Heart left ventricle (tissue), 16 donors: ENCODE measurements at regions not wholly inside any gene's neighbourhood (a gene's known extent, or its start where the extent isn't known, plus 50 kb on each side); places are given as distances from the start of the nearest gene placed in this dataset.

Experiments used
- ATAC-seq, 4 donors: fragments of 200-7000 bp; cut with Tn5 transposase; one replicate each; pipeline ENCODE4 v1.9.1; 2020 to 2022; ENCODE audit warnings: moderate library complexity in 4 of 4, mild to moderate bottlenecking in 3 of 4, moderate number of reproducible peaks in 1 of 4
- DNase-seq, 5 donors: peaks; one replicate each; pipeline ENCODE4 v3.0.0-alpha.2; 2020
- H3K27ac ChIP-seq, 12 donors: fragments of 200-600 bp; sonication (generic) in 4 of 12; one replicate each; pipeline versions ENCODE4 v1.5.0 to v1.8.0; 2016 to 2022; ENCODE audit warnings: mild to moderate bottlenecking in 2 of 12
- H3K27me3 ChIP-seq, 9 donors: fragments of 200-600 bp; sonication (generic) in 2 of 9; one replicate each; pipeline versions ENCODE4 v1.5.1 to v1.8.0; 2016 to 2022; ENCODE audit warnings: mild to moderate bottlenecking in 3 of 9
- H3K36me3 ChIP-seq, 9 donors: fragments of 200-600 bp; sonication (generic) in 2 of 9; one replicate each; pipeline versions ENCODE4 v1.5.0 to v1.8.0; 2018 to 2022; ENCODE audit warnings: mild to moderate bottlenecking in 2 of 9
- H3K4me1 ChIP-seq, 12 donors: fragments of 200-600 bp; sonication (generic) in 4 of 12; one replicate each; pipeline versions ENCODE4 v1.5.0 to v1.8.0; 2016 to 2022; ENCODE audit warnings: mild to moderate bottlenecking in 3 of 12
- H3K4me3 ChIP-seq, 12 donors: fragments of 200-600 bp; sonication (generic) in 4 of 12; one replicate each; pipeline versions ENCODE4 v1.5.0 to v1.8.0; 2017 to 2022; ENCODE audit warnings: mild to moderate bottlenecking in 9 of 12, moderate library complexity in 4 of 12
- H3K9me3 ChIP-seq, 12 donors: fragments of 200-600 bp; sonication (generic) in 4 of 12; one replicate each; pipeline versions ENCODE4 v1.5.0 to v1.8.0; 2016 to 2022; ENCODE audit warnings: mild to moderate bottlenecking in 1 of 12
- POLR2A ChIP-seq, 2 donors: fragments of 450-650 bp; IDR thresholded peaks; one replicate each; pipeline ENCODE4 v1.6.1; 2017; ENCODE audit warnings: antibody characterized with exemption in 2 of 2, mild to moderate bottlenecking in 2 of 2, moderate library complexity in 2 of 2
- WGBS, 4 donors: extraction: QIAGEN DNeasy Blood & Tissue Kit in 2 of 4; methylation state at CpG; one replicate each; pipeline versions ENCODE4 v1.1.5 to v1.1.7; 2013 to 2018; 5-methylcytosine and 5-hydroxymethylcytosine counted together
- intact Hi-C, 10 donors: fragments of 100-400 bp; cut with DNase I; formaldehyde crosslinking; loops; one replicate each; pipeline versions ENCODE4 v1.11.1 to v1.14.2; 2022
- TF ChIP-seq, protein P1 (sequence below), 12 donors: fragments of 200-600 bp; sonication (generic) in 4 of 12; IDR thresholded peaks; one replicate each; pipeline versions ENCODE4 v1.5.0 to v1.8.0; 2018 to 2022; ENCODE audit warnings: antibody characterized with exemption in 12 of 12, mild to moderate bottlenecking in 5 of 12
- donor health status: ischemic (EF 13 %, LVEDD 7.1; RV severe dilation, severe dysfunction).
- donor health status: healthy with polysubstance abuse.
- donor health status: DM: no; HTN: yes; CAD: no.
- donor health status: DM: no; HTN: no; CAD: no.
- donor health status: ischemic (EF 25% LVEDD 6.9; RV normal size, moderate dysfunction).
- donor health status: ischemic (EF 25% LVEDD 5.7; RV mildly dilated, moderate dysfunction).
- donor health status: healthy.
- donor health status: DM: yes; HTN: yes; CAD: no.
- donor health status: ischemic (EF 35%, LVEDD 5.7; RV mildly dilated, moderate dysfunction).
- donor health status: nonischemic (EF 11% LVEDD 7.7; RV severe dilation, severe dysfunction).
- donor health status: DM: yes; HTN: yes; CAD: no.
- donor health status: PGD.
- donor health status: ischemic (EF 29% LVEDD 5.4; RV normal size, mild dysfunction).
- donor health status: nonischemic (EF 23%, LVEDD 6.1; RV moderate dilation, normal function).

DNA sequence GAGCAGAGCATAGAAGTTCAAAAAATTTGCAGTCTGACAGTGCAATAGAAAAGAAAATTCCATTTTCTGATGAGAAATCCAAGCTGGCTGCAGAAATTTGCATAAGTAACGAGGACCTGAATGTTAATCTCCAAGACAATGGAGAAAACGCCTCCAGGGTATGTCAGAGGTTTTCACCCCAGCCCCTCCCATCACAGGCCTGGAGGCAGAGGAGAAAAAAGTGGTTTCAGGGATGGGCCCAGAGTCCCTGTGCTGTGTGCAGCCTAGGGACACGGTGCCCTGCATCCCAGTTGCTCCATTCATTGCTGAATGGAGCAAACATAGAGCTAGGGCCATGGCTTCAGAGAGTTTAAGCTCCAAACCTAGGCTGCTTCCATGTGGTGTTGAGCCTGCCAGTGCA lies 327.9 kb upstream of the KHDRBS2 start:
- Histone ChIP-seq H3K27me3 (no peaks in the 10 kb centered on the region), H3K27ac (no peak overlapping the region), H3K9me3 (peaks cover 0 to 12% (median 0%) of the 10 kb centered on the region in 12 donors), H3K36me3 (no peaks in the 10 kb centered on the region), H3K4me3 (no peak overlapping the region), H3K4me1 (no peaks in the 10 kb centered on the region)
- intact Hi-C loops, result no loop called here
- 50 to 67% (median 60%) methylated on average over 3 of the region's 3 CpGs for WGBS, 4 donors
- ATAC-seq, result no peak
- no peak for DNase-seq
- TF ChIP-seq POLR2A (IDR thresholded peaks at IDR 0.05), result no peak
- TF ChIP-seq, protein P1, sequence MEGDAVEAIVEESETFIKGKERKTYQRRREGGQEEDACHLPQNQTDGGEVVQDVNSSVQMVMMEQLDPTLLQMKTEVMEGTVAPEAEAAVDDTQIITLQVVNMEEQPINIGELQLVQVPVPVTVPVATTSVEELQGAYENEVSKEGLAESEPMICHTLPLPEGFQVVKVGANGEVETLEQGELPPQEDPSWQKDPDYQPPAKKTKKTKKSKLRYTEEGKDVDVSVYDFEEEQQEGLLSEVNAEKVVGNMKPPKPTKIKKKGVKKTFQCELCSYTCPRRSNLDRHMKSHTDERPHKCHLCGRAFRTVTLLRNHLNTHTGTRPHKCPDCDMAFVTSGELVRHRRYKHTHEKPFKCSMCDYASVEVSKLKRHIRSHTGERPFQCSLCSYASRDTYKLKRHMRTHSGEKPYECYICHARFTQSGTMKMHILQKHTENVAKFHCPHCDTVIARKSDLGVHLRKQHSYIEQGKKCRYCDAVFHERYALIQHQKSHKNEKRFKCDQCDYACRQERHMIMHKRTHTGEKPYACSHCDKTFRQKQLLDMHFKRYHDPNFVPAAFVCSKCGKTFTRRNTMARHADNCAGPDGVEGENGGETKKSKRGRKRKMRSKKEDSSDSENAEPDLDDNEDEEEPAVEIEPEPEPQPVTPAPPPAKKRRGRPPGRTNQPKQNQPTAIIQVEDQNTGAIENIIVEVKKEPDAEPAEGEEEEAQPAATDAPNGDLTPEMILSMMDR (IDR thresholded peaks at IDR 0.05), result no peak

DNA sequence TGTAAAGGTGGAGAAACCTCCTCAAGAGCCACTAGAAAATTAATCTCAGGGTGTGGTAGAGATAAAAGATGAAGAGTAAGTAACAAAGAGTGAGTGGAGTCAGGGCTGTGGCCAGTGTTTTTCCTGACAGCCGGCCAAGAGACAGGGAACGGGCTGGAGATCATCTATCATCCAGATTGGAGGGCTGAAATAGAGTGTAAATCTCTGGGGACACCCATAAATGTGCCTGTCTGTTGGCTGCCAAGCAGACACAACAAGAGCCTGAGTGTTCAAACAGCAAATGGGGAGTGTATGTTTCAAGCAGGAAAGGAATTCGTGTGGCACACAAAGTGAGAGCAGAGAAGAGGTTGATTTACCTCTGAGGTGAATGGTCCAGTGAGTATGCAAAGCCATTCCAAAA lies 326.4 kb upstream of the KHDRBS2 start:
- TF ChIP-seq POLR2A (IDR thresholded peaks at IDR 0.05), result no peak
- TF ChIP-seq, protein P1 (IDR thresholded peaks at IDR 0.05), result no peak
- Histone ChIP-seq H3K27me3 (no peaks in the 10 kb centered on the region), H3K27ac (no peak overlapping the region), H3K4me1 (no peaks in the 10 kb centered on the region), H3K36me3 (no peaks in the 10 kb centered on the region), H3K9me3 (peaks cover 0 to 12% (median 0%) of the 10 kb centered on the region in 12 donors), H3K4me3 (no peak overlapping the region)
- intact Hi-C loops, result no loop called here
- ATAC-seq, result no peak
- 18 to 29% (median 23%) methylated on average over 3 of the region's 3 CpGs for WGBS, 4 donors
- DNase-seq, result no peak

DNA sequence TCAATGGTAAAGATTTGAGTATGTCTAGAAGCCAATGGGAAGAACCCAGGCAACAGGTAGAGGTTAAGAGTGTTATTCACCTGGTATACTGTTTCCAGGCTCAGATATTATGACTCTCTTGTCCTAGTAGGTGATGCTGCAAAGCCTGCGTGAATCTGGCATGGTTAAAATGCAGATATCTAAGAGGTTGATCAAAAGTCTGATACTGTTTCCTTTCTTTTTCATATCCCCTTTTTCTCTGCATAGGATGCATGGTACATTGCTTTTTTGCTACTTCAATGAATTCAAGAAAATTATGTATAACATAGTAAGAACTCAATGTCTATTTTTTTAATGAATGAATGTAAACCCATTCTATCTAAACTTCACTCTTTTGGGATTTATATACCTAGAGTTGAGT lies 284.3 kb upstream of the KHDRBS2 start:
- no peak overlapping the region for H3K4me3 ChIP-seq
- H3K27me3 ChIP-seq, result no peaks in the 10 kb centered on the region
- no peaks in the 10 kb centered on the region for H3K36me3 ChIP-seq
- 61 to 69% (median 67%) methylated on average over 1 of the region's 1 CpG for WGBS, 4 donors
- no peak overlapping the region for H3K27ac ChIP-seq
- ATAC-seq, result no peak
- H3K4me1 ChIP-seq, result no peaks in the 10 kb centered on the region
- DNase-seq, result no peak
- peaks cover 0 to 5% (median 0%) of the 10 kb centered on the region in 12 donors for H3K9me3 ChIP-seq
- no peak for TF ChIP-seq POLR2A (IDR thresholded peaks at IDR 0.05)
- TF ChIP-seq, protein P1 (IDR thresholded peaks at IDR 0.05), result no peak
- intact Hi-C loops, result no loop called here

DNA sequence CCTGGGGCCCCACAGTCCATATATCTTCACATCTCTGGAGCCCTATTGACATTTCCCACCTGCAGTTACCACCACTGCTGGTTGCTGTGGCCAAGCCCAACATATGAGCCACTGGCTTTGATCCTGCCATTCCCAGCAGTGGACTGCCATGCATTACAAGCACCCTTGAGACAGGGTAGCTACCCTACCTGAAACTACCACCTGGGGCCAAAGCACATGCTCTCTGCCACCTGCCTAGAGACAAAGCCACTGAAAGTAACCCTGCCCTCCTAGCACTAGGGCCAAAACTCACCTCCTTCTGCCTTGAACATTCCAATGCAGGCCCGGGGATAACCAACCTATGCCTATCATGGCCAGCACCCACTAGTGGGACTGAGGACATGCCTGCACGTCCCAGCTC lies 255.5 kb upstream of the KHDRBS2 start:
- H3K27me3 ChIP-seq, result no peaks in the 10 kb centered on the region
- DNase-seq, result no peak
- no peaks in the 10 kb centered on the region for H3K9me3 ChIP-seq
- H3K27ac ChIP-seq, result no peak overlapping the region
- intact Hi-C loops, result no loop called here
- no peak for ATAC-seq
- 68 to 71% (median 70%) methylated on average over 2 of the region's 2 CpGs; no CpG with 5 or more reads in 1 of the 4 donors for WGBS, 4 donors
- no peak overlapping the region for H3K4me3 ChIP-seq
- TF ChIP-seq, protein P1 (IDR thresholded peaks at IDR 0.05), result no peak
- no peak for TF ChIP-seq POLR2A (IDR thresholded peaks at IDR 0.05)
- no peaks in the 10 kb centered on the region for H3K36me3 ChIP-seq
- H3K4me1 ChIP-seq, result no peaks in the 10 kb centered on the region
